K562 (cell line): ENCODE measurements at regions not wholly inside any gene's neighbourhood (a gene's known extent, or its start where the extent isn't known, plus 50 kb on each side); places are given as distances from the start of the nearest gene placed in this dataset.

Source experiments
- ATAC-seq: fragments of 200-7000 bp; cut with Tn5 transposase; 3 replicates; pipeline ENCODE4 v1.9.1; 2020; ENCODE audit warnings: moderate library complexity
- BruUV-seq: library from RNA; stranded (reverse); fragments of 400-500 nt; replicated peaks from 2 replicates; lab custom pipeline; 2021; lab: Mats Ljungman, UMichigan
- CTCF ChIA-PET: fragments of 300-600 bp; formaldehyde crosslinking; extraction: SDS; loops from one replicate; lab custom pipeline; 2021; ENCODE audit warnings: low intra/inter-chr PET ratio; lab: Yijun Ruan, JAX
- POLR2A ChIA-PET: fragments of 300-600, 350-650 bp; sonication (Branson Sonifier 250); formaldehyde crosslinking; extraction: SDS; loops from one replicate; lab custom pipeline; 2021; ENCODE audit warnings: antibody characterized with exemption, inconsistent platforms; lab: Yijun Ruan, JAX
- DNase-seq, 4 experiments: peaks; one replicate each; pipeline versions ENCODE4 v3.0.0 to v3.0.0-alpha.2; 2011 to 2018; ENCODE audit warnings: low spot score in 3 of 4, mixed read lengths in 3 of 4; ENCODE audit errors: extremely low read depth in 1 of 4
- FAIRE-seq: peaks from 2 replicates; lab custom pipeline; 2011; peaks lifted over from hg19 to GRCh38; lab: Jason Lieb, UNC
- H2AFZ ChIP-seq: 2 replicates; pipeline ENCODE4 v1.6.0; 2011; ENCODE audit warnings: low read depth, low read length, control low read depth, inconsistent platforms
- H3K27ac ChIP-seq: fragments of 200-600 bp; 3 replicates; pipeline ENCODE4 v1.8.0; 2011; ENCODE audit warnings: low read depth, mild to moderate bottlenecking, control low read depth, inconsistent platforms, low read length, moderate library complexity, mixed read lengths; ENCODE audit errors: extremely low read depth
- H3K27me3 ChIP-seq, 2 experiments: fragments of 300-600 bp in 1 of 2; 2 replicates in 1 of 2; 3 replicates in 1 of 2; pipeline versions ENCODE4 v1.6.0 to v1.8.0; 2011; ENCODE audit warnings: inconsistent platforms in 2 of 2, low read length in 2 of 2, mild to moderate bottlenecking in 1 of 2, mixed read lengths in 1 of 2, moderate library complexity in 1 of 2; ENCODE audit not compliant: control insufficient read depth in 2 of 2, insufficient read depth in 2 of 2
- H3K36me3 ChIP-seq: fragments of 300-600 bp; 3 replicates; pipeline ENCODE4 v1.8.0; 2011; ENCODE audit warnings: mild to moderate bottlenecking, low read length, inconsistent platforms; ENCODE audit not compliant: control insufficient read depth, insufficient read depth
- H3K4me1 ChIP-seq, 2 experiments: fragments of 200-600 bp in 1 of 2; replicated peaks in 1 of 2; 2 replicates in 1 of 2; 3 replicates in 1 of 2; pipeline versions ENCODE4 v1.5.1 to v1.8.0; 2011; ENCODE audit warnings: inconsistent platforms in 2 of 2, low read length in 2 of 2, mild to moderate bottlenecking in 1 of 2, mixed read lengths in 1 of 2, moderate library complexity in 1 of 2; ENCODE audit not compliant: control insufficient read depth in 2 of 2, insufficient read depth in 2 of 2
- H3K4me2 ChIP-seq: 2 replicates; pipeline ENCODE4 v1.6.1; 2011; ENCODE audit warnings: low read length, control low read depth, inconsistent platforms, mixed read lengths; ENCODE audit not compliant: insufficient read depth
- H3K4me3 ChIP-seq: fragments of 200-600 bp; sonication (generic), shearing (Covaris generic); 2 replicates; pipeline ENCODE4 v1.5.1; 2016; ENCODE audit warnings: control low read depth, inconsistent platforms
- H3K79me2 ChIP-seq: fragments of 200-600 bp; 3 replicates; pipeline ENCODE4 v1.8.0; 2011; ENCODE audit warnings: low read length, inconsistent platforms; ENCODE audit not compliant: control insufficient read depth, insufficient read depth
- H3K9ac ChIP-seq, 2 experiments: 2 replicates each; pipeline versions ENCODE4 v1.6.0 to v1.6.1; 2011; ENCODE audit warnings: low read depth in 2 of 2, low read length in 2 of 2, control low read depth in 1 of 2, inconsistent platforms in 1 of 2, mild to moderate bottlenecking in 1 of 2, mixed read lengths in 1 of 2; ENCODE audit not compliant: insufficient read depth in 1 of 2
- H3K9me1 ChIP-seq: one replicate; pipeline ENCODE4 v1.6.0; 2011; ENCODE audit warnings: inconsistent platforms, mild to moderate bottlenecking, low read length, moderate library complexity; ENCODE audit not compliant: control insufficient read depth, insufficient read depth
- H3K9me3 ChIP-seq: replicated peaks from 2 replicates; pipeline ENCODE4 v1.5.1; 2011; ENCODE audit warnings: low read depth, low read length, inconsistent platforms; ENCODE audit not compliant: control insufficient read depth, insufficient read depth
- H4K20me1 ChIP-seq: replicated peaks from 2 replicates; pipeline ENCODE4 v1.6.1; 2011; ENCODE audit warnings: low read length, inconsistent platforms, mixed read lengths; ENCODE audit not compliant: control insufficient read depth, insufficient read depth
- CREB1 ChIP-seq, 2 experiments: sonication (generic) in 1 of 2; formaldehyde crosslinking in 1 of 2; IDR thresholded peaks; 2 replicates each; pipeline versions ENCODE4 v1.6.1 to v1.8.0; 2012 to 2022; ENCODE audit warnings: inconsistent platforms in 1 of 2, mild to moderate bottlenecking in 1 of 2, missing genetic modification reagents in 1 of 2, moderate library complexity in 1 of 2
- EHMT2 ChIP-seq: fragments of 450-650 bp; IDR thresholded peaks from 2 replicates; pipeline ENCODE4 v1.6.1; 2018; ENCODE audit warnings: antibody characterized with exemption
- KAT2B ChIP-seq: IDR thresholded peaks from one replicate; pipeline ENCODE4 v1.6.1; 2012; ENCODE audit warnings: low read depth, mild to moderate bottlenecking, control low read depth, inconsistent platforms, low read length, moderate library complexity
- MCM3 ChIP-seq: fragments of 450-650 bp; IDR thresholded peaks from 2 replicates; pipeline ENCODE4 v1.6.1; 2016
- SAFB2 ChIP-seq: fragments of 200-400 bp; formaldehyde crosslinking; IDR thresholded peaks from 2 replicates; pipeline ENCODE4 v1.6.1; 2018; ENCODE audit warnings: borderline replicate concordance, low read length, low read depth, moderate library complexity; ENCODE audit not compliant: severe bottlenecking
- ZNF668 ChIP-seq: fragments of 250-450 bp; sonication (Bioruptor Pico); IDR thresholded peaks from 2 replicates; pipeline ENCODE4 v1.8.0; 2022; ENCODE audit warnings: mild to moderate bottlenecking, inconsistent platforms
- WGBS: fragments of 100-300 bp; shearing (Covaris generic); methylation state at CpG from one replicate; pipeline ENCODE4 v1.1.6; 2016; ENCODE audit warnings: low coverage, mixed read lengths; ENCODE audit not compliant: insufficient coverage; ENCODE audit errors: missing lambda C conversion rate; 5-methylcytosine and 5-hydroxymethylcytosine counted together
- in situ Hi-C: fragments of 300-500 bp; cut with MboI; formaldehyde crosslinking; loops from 4 replicates; pipeline ENCODE4 v1.15.0; 2018; ENCODE audit warnings: inconsistent platforms, mixed read lengths
- intact Hi-C: fragments of 100-400 bp; cut with micrococcal nuclease; formaldehyde crosslinking; loops from 2 replicates; pipeline ENCODE4 v1.14.2; 2022
- TF ChIP-seq, protein P1 (sequence below), 2 experiments: fragments of 450-650 bp; IDR thresholded peaks; 2 replicates each; pipeline ENCODE4 v1.6.1; 2016
- TF ChIP-seq, protein P2 (sequence below), 2 experiments: fragments of 450-650 bp in 1 of 2; sonication (generic) in 1 of 2; formaldehyde crosslinking; conservative IDR thresholded peaks; 2 replicates each; pipeline versions ENCODE4 v1.4.0 to v1.8.1; 2020 to 2022; ENCODE audit warnings: mild to moderate bottlenecking in 1 of 2, missing genetic modification reagents in 1 of 2
- TF ChIP-seq, protein P3 (sequence below): fragments of 250-450 bp; sonication (Bioruptor Pico); IDR thresholded peaks from 2 replicates; pipeline ENCODE4 v1.5.0; 2021
- TF ChIP-seq, protein P4 (sequence below): fragments of 250-450 bp; sonication (Bioruptor Pico); IDR thresholded peaks from 2 replicates; pipeline ENCODE4 v1.5.0; 2020; ENCODE audit warnings: mild to moderate bottlenecking

DNA sequence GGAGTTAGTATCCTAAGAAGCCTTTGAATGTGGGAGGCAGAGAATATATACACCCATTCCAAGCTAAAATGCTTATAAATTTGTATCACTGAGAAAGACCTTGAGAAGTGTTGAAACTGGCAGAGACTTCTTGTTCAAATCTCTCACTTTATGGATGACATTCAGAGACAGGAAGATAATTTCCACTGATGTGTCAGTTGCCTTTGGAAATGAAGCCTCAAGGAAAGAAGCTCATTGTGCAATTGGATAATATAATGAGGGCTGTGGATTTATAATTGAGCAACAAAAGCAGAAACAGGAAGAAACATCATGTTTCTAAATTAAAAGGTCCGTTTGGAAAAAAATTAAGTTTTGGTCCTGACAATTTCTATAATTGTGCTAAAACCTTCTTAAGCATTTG lies 789.9 kb upstream of the IGFBP3 start:
- H3K4me1 ChIP-seq, result no peaks in the 10 kb centered on the region
- no TSS peak for BruUV-seq
- in situ Hi-C loops, result no loop called here
- 0% methylated on average over 1 of the region's 1 CpG for WGBS
- H2AFZ ChIP-seq, result no peak overlapping the region
- ATAC-seq, result no peak
- H3K9me1 ChIP-seq, result no peaks in the 10 kb centered on the region
- TF ChIP-seq, protein P1, sequence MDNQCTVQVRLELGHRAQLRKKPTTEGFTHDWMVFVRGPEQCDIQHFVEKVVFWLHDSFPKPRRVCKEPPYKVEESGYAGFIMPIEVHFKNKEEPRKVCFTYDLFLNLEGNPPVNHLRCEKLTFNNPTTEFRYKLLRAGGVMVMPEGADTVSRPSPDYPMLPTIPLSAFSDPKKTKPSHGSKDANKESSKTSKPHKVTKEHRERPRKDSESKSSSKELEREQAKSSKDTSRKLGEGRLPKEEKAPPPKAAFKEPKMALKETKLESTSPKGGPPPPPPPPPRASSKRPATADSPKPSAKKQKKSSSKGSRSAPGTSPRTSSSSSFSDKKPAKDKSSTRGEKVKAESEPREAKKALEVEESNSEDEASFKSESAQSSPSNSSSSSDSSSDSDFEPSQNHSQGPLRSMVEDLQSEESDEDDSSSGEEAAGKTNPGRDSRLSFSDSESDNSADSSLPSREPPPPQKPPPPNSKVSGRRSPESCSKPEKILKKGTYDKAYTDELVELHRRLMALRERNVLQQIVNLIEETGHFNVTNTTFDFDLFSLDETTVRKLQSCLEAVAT (IDR thresholded peaks at IDR 0.05), result no peak
- no peak for TF ChIP-seq EHMT2
- TF ChIP-seq, protein P2, sequence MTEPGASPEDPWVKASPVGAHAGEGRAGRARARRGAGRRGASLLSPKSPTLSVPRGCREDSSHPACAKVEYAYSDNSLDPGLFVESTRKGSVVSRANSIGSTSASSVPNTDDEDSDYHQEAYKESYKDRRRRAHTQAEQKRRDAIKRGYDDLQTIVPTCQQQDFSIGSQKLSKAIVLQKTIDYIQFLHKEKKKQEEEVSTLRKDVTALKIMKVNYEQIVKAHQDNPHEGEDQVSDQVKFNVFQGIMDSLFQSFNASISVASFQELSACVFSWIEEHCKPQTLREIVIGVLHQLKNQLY (CRISPR knock-in tag; conservative IDR thresholded peaks at IDR 0.05), result no peak
- no peak for TF ChIP-seq CREB1 (IDR thresholded peaks at IDR 0.05)
- no peak for TF ChIP-seq CREB1 (CRISPR knock-in tag; IDR thresholded peaks at IDR 0.05)
- TF ChIP-seq, protein P3, sequence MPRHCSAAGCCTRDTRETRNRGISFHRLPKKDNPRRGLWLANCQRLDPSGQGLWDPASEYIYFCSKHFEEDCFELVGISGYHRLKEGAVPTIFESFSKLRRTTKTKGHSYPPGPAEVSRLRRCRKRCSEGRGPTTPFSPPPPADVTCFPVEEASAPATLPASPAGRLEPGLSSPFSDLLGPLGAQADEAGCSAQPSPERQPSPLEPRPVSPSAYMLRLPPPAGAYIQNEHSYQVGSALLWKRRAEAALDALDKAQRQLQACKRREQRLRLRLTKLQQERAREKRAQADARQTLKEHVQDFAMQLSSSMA (CRISPR knock-in tag), result no peak
- TF ChIP-seq MCM3, result no peak
- TF ChIP-seq ZNF668 (CRISPR knock-in tag), result no peak
- TF ChIP-seq SAFB2, result no peak
- TF ChIP-seq, protein P4, sequence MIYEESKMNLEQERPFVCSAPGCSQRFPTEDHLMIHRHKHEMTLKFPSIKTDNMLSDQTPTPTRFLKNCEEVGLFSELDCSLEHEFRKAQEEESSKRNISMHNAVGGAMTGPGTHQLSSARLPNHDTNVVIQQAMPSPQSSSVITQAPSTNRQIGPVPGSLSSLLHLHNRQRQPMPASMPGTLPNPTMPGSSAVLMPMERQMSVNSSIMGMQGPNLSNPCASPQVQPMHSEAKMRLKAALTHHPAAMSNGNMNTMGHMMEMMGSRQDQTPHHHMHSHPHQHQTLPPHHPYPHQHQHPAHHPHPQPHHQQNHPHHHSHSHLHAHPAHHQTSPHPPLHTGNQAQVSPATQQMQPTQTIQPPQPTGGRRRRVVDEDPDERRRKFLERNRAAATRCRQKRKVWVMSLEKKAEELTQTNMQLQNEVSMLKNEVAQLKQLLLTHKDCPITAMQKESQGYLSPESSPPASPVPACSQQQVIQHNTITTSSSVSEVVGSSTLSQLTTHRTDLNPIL (CRISPR knock-in tag), result no peak
- TF ChIP-seq KAT2B, result no peak
- TF ChIP-seq, all 486 proteins: peak for 0
- no peak overlapping the region for H3K4me3 ChIP-seq
- FAIRE-seq, result no peak
- no peaks in the 10 kb centered on the region for H3K36me3 ChIP-seq
- no peaks in the 10 kb centered on the region for H3K79me2 ChIP-seq
- H3K27ac ChIP-seq, result no peak overlapping the region
- H4K20me1 ChIP-seq, result no peaks in the 10 kb centered on the region
- no peaks in the 10 kb centered on the region for H3K27me3 ChIP-seq
- no peak for DNase-seq
- H3K4me2 ChIP-seq, result no peak overlapping the region
- H3K9me3 ChIP-seq, result no peaks in the 10 kb centered on the region
- intact Hi-C loops, result no loop called here
- ChIA-PET POLR2A (no interaction called here), CTCF (no interaction called here)
- H3K9ac ChIP-seq, result no peak overlapping the region
